ENCODE measurements at regions not wholly inside any gene's neighbourhood (a gene's known extent, or its start where the extent isn't known, plus 50 kb on each side); places are given as distances from the start of the nearest gene placed in this dataset.
"Not testable (repeated sequence)": the region's sequence is repeated elsewhere in the genome, so short reads cannot be mapped to it uniquely, and the experiment has no call there.

DNA sequence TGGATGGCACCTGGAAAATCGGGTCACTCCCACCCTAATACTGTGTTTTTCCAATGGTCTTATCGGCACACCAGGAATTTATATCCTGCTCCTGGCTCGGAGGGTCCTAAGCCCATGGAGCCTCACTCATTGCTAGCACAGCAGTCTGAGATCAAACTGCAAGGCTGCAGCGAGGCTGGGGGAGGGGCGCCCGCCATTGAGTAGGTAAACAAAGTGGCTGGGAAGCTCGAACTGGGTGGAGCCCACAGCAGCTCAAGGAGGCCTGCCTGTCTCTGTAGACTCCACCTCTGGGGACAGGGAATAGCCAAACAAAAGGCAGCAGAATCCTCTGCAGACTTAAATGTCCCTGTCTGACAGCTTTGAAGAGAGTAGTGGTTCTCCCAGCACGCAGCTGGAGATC lies 607.0 kb downstream of the LMO7 start:
- TF ChIP-seq POLR2A (IDR thresholded peaks at IDR 0.05; ENCODE audit: low read depth); POLR2AphosphoS5 (IDR thresholded peaks at IDR 0.05); EP300 (IDR thresholded peaks at IDR 0.05): not testable (repeated sequence)
- TF ChIP-seq, protein P1, sequence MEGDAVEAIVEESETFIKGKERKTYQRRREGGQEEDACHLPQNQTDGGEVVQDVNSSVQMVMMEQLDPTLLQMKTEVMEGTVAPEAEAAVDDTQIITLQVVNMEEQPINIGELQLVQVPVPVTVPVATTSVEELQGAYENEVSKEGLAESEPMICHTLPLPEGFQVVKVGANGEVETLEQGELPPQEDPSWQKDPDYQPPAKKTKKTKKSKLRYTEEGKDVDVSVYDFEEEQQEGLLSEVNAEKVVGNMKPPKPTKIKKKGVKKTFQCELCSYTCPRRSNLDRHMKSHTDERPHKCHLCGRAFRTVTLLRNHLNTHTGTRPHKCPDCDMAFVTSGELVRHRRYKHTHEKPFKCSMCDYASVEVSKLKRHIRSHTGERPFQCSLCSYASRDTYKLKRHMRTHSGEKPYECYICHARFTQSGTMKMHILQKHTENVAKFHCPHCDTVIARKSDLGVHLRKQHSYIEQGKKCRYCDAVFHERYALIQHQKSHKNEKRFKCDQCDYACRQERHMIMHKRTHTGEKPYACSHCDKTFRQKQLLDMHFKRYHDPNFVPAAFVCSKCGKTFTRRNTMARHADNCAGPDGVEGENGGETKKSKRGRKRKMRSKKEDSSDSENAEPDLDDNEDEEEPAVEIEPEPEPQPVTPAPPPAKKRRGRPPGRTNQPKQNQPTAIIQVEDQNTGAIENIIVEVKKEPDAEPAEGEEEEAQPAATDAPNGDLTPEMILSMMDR (IDR thresholded peaks at IDR 0.05): not testable (repeated sequence)
